GM12873 (cell line): ENCODE measurements at regions not wholly inside any gene's neighbourhood (a gene's known extent, or its start where the extent isn't known, plus 50 kb on each side); places are given as distances from the start of the nearest gene placed in this dataset.
A peak's percentile ranks its signal among the peaks of the same experiment; 100 is the strongest.

Experiments used
- CTCF ChIP-seq: IDR thresholded peaks from 2 replicates; pipeline ENCODE4 v1.5.1; 2012; ENCODE audit warnings: low read depth, mild to moderate bottlenecking, moderate library complexity, low read length, control low read depth; ENCODE audit not compliant: insufficient read depth; ENCODE audit errors: missing control alignments

DNA sequence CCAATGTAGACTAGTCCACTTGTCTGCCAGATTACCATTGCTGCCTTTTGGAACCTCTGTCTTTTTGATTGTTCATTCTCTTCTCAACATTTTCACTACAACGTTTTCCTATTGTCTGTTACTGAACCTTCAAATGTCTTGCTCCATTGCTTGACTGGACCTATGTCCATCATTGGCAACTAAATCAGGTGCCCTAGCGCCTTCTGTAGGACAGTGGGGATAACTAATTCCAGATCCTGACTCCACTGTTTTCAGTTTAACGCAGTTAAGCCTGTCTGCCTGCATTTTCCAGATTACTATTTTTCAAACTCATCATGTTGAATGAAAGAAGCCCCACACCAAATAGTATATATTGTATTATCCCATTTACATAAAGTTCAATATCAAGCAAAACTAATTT is 433.6 kb downstream of the RNF144B start:
- no peak for TF ChIP-seq CTCF

DNA sequence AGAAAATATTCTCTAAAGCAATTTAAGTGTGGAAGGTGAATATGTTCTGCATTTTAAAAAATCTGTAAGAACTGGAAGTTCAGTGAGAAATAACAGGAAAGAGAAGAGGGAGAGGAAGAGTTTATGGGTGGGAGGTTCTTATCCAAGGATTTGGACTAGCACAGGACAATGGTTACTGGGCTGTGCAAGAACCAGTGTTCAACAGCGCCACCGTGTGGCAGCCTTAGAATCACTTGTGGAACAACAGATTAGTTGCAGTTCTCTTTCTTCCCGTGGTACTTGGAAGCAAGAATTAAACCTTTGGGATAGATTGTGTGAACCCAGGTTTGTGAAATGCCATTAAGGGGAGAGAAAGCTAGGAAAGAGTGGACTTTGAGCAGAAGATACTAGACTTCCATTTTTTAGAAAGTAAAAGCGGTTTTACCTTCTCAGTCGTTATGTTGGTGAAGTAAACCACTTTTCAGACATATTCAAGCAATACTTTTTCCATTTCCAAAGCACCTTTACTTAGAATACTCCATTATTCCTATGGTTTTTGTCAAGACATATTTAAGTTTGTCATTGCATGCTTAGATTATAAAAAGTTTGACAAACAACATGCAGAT is 436.7 kb downstream of the RNF144B start:
- peak; percentile 82 for TF ChIP-seq CTCF

GRCh38 chr6:18829272-18829870 is 442.2 kb downstream of the RNF144B start:
- no peak for TF ChIP-seq CTCF

DNA sequence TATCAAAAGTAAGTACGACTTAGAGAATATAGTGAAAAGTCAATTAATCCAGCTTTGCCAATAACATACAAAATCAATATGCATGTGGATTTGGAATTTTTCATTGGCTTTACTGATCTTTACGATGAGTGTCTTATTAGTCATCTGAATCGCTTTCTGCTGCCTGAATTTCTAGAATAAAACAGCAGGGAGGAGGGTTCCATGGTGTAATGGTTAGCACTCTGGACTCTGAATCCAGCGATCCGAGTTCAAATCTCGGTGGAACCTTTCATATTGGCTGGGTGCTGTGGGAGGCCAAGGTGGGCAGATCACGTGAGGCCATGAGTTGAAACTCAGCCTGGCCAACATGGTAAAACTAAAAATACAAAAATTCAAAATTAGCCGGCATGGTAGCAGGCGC is 448.8 kb downstream of the RNF144B start:
- TF ChIP-seq CTCF, result no peak

DNA sequence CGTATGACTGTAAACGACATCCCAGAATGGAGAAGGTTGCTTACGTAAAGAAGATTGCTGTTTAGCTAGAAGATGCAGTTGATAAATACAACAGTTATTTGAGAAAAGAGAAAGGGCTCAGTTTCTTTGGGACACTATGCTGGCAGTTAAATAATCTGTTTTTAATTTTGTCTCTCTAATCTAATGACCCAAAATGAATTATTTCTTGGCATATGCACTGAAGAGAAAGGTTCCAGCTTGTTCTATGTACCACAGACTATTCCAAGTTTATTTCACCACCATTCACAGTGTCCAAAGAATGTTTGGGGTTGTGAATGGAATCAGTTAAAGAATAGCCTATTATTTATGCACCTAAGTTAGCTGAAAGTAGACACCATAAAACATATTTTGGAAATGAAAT is 449.9 kb downstream of the RNF144B start:
- no peak for TF ChIP-seq CTCF

DNA sequence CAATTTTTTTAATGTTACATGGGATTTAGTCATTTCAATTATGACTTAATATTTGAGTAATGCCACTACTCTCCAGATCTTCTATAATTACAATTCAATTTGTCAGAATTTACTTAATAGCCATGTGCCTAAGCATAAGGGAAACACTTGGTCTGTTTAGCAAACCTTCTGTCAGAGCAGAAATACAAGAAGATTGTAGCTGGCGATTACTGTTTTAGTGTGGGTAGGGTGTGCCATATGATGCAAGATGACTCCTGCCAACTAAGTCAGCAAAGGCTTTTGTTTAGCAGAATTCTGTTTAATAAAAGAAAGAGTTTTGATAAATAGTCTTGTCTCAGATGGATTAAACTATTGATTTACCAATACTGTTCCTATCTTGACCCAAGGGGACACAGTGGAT is 455.4 kb downstream of the RNF144B start:
- TF ChIP-seq CTCF, result no peak

- no peak for TF ChIP-seq CTCF
Observed at GRCh38 chr6:18845896-18846295, 458.7 kb downstream of the RNF144B start.

DNA sequence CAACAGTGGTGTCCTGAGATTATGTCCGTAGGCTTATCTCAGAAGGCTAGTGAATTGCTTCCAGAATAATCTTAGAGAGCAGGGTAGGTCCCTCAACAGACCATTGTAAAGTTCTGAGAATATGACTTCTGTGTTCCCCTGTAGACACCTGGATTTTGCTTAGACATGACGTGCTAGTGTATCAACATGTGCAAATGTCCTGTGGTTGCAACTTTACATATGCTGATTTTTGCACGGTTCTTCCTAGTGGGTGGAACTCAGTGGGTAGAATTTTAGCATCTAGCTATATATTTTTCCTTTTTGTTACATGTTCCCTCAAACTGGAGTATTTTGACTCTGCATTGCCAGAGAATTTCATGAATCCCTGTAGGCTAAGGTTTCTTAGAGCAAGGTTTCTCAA is 459.2 kb downstream of the RNF144B start:
- no peak for TF ChIP-seq CTCF
